SU-DHL-6 (cell line): ENCODE measurements at regions not wholly inside any gene's neighbourhood (a gene's known extent, or its start where the extent isn't known, plus 50 kb on each side); places are given as distances from the start of the nearest gene placed in this dataset.

Experiments
- H2AFZ ChIP-seq: fragments of 200-600 bp; sonication (generic); 2 replicates; pipeline ENCODE4 v1.6.1; 2014; ENCODE audit warnings: low read depth, mild to moderate bottlenecking, moderate library complexity, mixed read lengths, antibody characterized with exemption, low read length; ENCODE audit not compliant: severe bottlenecking
- H3F3A ChIP-seq: fragments of 200-600 bp; shearing (Covaris generic); 2 replicates; pipeline ENCODE4 v1.6.0; 2016; ENCODE audit warnings: antibody characterized with exemption, mild to moderate bottlenecking; ENCODE audit not compliant: insufficient read depth
- H3K27ac ChIP-seq: fragments of 200-600 bp; sonication (generic); 2 replicates; pipeline ENCODE4 v1.5.1; 2016; ENCODE audit warnings: low read depth, mild to moderate bottlenecking, low read length, moderate library complexity, mixed read lengths
- H3K27me3 ChIP-seq: fragments of 200-600 bp; sonication (generic), shearing (Covaris generic); 2 replicates; pipeline ENCODE4 v1.6.0; 2014; ENCODE audit warnings: mild to moderate bottlenecking, low read length
- H3K36me3 ChIP-seq: fragments of 200-600 bp; sonication (generic); 2 replicates; pipeline ENCODE4 v1.6.1; 2014; ENCODE audit warnings: mild to moderate bottlenecking, low read length, mixed read lengths
- H3K4me2 ChIP-seq: fragments of 300-600, 200-600 bp; shearing (Covaris generic), sonication (generic); 2 replicates; pipeline ENCODE4 v1.6.0; 2014; ENCODE audit warnings: low read length, low read depth, mild to moderate bottlenecking; ENCODE audit not compliant: poor library complexity, severe bottlenecking
- H3K4me3 ChIP-seq: fragments of 200-600 bp; sonication (generic); 2 replicates; pipeline ENCODE4 v1.5.1; 2014; ENCODE audit warnings: antibody characterized with exemption, low read length, mild to moderate bottlenecking, mixed read lengths; ENCODE audit not compliant: insufficient read depth, poor library complexity, severe bottlenecking
- H3K79me2 ChIP-seq: fragments of 200-600 bp; sonication (generic); 2 replicates; pipeline ENCODE4 v1.6.1; 2014; ENCODE audit warnings: mild to moderate bottlenecking, low read length, moderate library complexity; ENCODE audit not compliant: insufficient read depth
- H3K9ac ChIP-seq: fragments of 200-600 bp; sonication (generic); 2 replicates; pipeline ENCODE4 v1.7.0; 2014; ENCODE audit warnings: mild to moderate bottlenecking, low read length
- H3K9me2 ChIP-seq: fragments of 200-600 bp; sonication (generic); replicated peaks from 2 replicates; pipeline ENCODE4 v1.6.1; 2014; ENCODE audit warnings: low read length; ENCODE audit not compliant: insufficient read depth
- H3K9me3 ChIP-seq: fragments of 200-600 bp; sonication (generic); 2 replicates; pipeline ENCODE4 v1.6.1; 2014; ENCODE audit warnings: low read length, mixed read lengths; ENCODE audit not compliant: insufficient read depth
- H4K20me1 ChIP-seq: fragments of 200-600 bp; sonication (generic); 2 replicates; pipeline ENCODE4 v1.6.1; 2014; ENCODE audit warnings: low read depth, mild to moderate bottlenecking, antibody characterized with exemption, low read length, moderate library complexity, mixed read lengths
- EZH2phosphoT487 ChIP-seq: fragments of 200-600 bp; sonication (generic), shearing (Covaris generic); conservative IDR thresholded peaks from 2 replicates; pipeline ENCODE4 v1.6.1; 2018; ENCODE audit warnings: mild to moderate bottlenecking, antibody characterized with exemption, low read length, moderate library complexity, mixed read lengths
- TF ChIP-seq, protein P1 (sequence below): fragments of 200-600 bp; sonication (generic); IDR thresholded peaks from one replicate; pipeline ENCODE4 v1.5.1; 2017; ENCODE audit warnings: antibody characterized with exemption, mild to moderate bottlenecking, low read length, moderate library complexity; ENCODE audit not compliant: insufficient read depth, poor library complexity, severe bottlenecking

DNA sequence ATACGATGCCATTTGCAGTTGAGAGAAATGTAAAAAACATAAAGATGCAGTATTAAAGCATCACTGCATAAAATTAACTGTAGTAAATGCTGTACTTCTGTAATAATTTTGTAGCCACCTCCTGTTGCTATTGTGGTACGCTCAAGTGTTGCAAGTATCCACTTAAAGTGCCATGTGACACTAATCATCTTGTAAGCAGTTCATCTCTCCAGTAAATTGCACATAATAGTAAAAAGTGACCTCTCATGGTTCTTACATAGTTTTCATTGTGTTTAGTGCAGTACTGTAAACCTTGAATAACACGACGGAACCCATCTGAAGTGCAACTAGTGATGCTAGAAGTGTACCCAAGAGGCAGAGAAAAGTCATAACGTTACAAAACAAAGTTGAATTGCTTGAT lies 190.1 kb upstream of the VGLL2 start:
- Histone ChIP-seq H3K4me3 (no peak overlapping the region), H4K20me1 (no peaks in the 10 kb centered on the region), H3K79me2 (no peaks in the 10 kb centered on the region), H3F3A (no peaks in the 10 kb centered on the region), H3K27ac (no peak overlapping the region), H3K9ac (no peak overlapping the region), H3K9me2 (no peaks in the 10 kb centered on the region), H3K36me3 (no peaks in the 10 kb centered on the region), H3K9me3 (no peaks in the 10 kb centered on the region), H2AFZ (no peak overlapping the region), H3K27me3 (no peaks in the 10 kb centered on the region), H3K4me2 (no peak overlapping the region)
- TF ChIP-seq, protein P1, sequence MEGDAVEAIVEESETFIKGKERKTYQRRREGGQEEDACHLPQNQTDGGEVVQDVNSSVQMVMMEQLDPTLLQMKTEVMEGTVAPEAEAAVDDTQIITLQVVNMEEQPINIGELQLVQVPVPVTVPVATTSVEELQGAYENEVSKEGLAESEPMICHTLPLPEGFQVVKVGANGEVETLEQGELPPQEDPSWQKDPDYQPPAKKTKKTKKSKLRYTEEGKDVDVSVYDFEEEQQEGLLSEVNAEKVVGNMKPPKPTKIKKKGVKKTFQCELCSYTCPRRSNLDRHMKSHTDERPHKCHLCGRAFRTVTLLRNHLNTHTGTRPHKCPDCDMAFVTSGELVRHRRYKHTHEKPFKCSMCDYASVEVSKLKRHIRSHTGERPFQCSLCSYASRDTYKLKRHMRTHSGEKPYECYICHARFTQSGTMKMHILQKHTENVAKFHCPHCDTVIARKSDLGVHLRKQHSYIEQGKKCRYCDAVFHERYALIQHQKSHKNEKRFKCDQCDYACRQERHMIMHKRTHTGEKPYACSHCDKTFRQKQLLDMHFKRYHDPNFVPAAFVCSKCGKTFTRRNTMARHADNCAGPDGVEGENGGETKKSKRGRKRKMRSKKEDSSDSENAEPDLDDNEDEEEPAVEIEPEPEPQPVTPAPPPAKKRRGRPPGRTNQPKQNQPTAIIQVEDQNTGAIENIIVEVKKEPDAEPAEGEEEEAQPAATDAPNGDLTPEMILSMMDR: no peak
- no peak for TF ChIP-seq EZH2phosphoT487

DNA sequence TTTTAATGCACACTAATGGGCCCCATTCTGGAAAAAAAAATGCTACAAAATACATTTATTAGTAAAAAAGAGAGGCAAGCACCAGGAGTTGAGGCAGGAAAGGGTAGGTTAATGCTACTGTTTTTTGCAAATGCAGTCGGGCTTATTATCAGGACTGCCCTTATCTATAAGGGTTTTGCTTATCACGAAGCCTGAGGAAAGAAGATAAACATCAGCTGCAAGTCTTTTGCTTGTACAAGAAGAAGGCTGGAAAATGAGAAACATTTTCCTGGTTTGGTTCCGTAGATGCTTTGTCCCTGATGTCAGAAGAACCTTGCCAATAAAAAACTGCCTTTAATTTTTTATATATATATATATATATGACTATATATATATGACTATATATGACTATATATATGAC lies 189.3 kb upstream of the VGLL2 start:
- Histone ChIP-seq H3K36me3 (no peaks in the 10 kb centered on the region), H3K27me3 (no peaks in the 10 kb centered on the region), H3K4me3 (no peak overlapping the region), H3K4me2 (no peak overlapping the region), H3K79me2 (no peaks in the 10 kb centered on the region), H3K9me3 (no peaks in the 10 kb centered on the region), H3K9me2 (no peaks in the 10 kb centered on the region), H4K20me1 (no peaks in the 10 kb centered on the region), H3K27ac (no peak overlapping the region), H3F3A (no peaks in the 10 kb centered on the region), H3K9ac (no peak overlapping the region), H2AFZ (no peak overlapping the region)
- TF ChIP-seq, protein P1: no peak
- TF ChIP-seq EZH2phosphoT487: no peak

DNA sequence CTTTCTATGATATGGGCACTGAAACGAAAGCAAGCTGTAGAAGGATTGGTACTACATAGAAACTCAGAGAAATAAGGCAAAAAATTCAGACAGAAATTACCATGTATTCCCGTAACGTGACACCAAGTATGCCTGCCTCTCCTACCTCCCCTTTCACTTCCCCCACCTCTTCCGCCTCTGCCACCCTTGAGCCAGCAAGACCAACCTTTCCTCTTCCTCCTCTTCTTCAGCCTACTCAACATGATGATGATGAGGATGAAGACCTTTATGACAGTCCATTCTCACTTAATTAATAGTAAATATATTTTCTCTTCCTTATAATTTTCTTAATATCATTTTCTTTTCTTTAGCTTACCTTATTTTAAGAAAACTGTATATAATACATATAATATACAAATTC lies 188.1 kb upstream of the VGLL2 start:
- H3K4me3 ChIP-seq: no peak overlapping the region
- no peaks in the 10 kb centered on the region for H4K20me1 ChIP-seq
- no peak for TF ChIP-seq EZH2phosphoT487
- TF ChIP-seq, protein P1: no peak
- no peaks in the 10 kb centered on the region for H3F3A ChIP-seq
- H3K9me3 ChIP-seq: no peaks in the 10 kb centered on the region
- H2AFZ ChIP-seq: no peak overlapping the region
- H3K27me3 ChIP-seq: no peaks in the 10 kb centered on the region
- no peaks in the 10 kb centered on the region for H3K79me2 ChIP-seq
- no peak overlapping the region for H3K9ac ChIP-seq
- no peaks in the 10 kb centered on the region for H3K36me3 ChIP-seq
- no peaks in the 10 kb centered on the region for H3K9me2 ChIP-seq
- no peak overlapping the region for H3K4me2 ChIP-seq
- no peak overlapping the region for H3K27ac ChIP-seq

DNA sequence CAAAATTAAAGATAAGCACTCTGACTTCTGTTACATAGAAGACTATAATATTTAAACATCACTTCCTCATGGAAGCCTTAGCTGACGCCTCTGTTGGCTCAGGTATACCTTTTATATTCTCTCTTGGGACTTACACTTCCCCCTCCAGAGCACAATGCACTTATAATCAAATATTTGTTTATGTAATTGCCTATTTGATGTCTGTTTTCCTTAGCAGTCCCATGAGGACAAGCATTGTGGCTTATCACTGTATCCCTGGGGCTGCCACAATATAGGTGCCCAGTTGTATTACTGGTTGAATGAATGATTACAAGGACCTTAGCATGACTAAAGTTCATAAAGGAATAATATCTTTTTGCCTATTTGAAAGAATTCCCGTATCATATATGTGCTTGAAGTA lies 186.7 kb upstream of the VGLL2 start:
- no peak overlapping the region for H3K27ac ChIP-seq
- no peaks in the 10 kb centered on the region for H3K9me2 ChIP-seq
- H3F3A ChIP-seq: no peaks in the 10 kb centered on the region
- H3K4me3 ChIP-seq: no peak overlapping the region
- no peak for TF ChIP-seq EZH2phosphoT487
- TF ChIP-seq, protein P1: no peak
- no peaks in the 10 kb centered on the region for H3K9me3 ChIP-seq
- no peak overlapping the region for H2AFZ ChIP-seq
- no peak overlapping the region for H3K9ac ChIP-seq
- H3K79me2 ChIP-seq: no peaks in the 10 kb centered on the region
- H3K36me3 ChIP-seq: no peaks in the 10 kb centered on the region
- no peaks in the 10 kb centered on the region for H4K20me1 ChIP-seq
- H3K4me2 ChIP-seq: no peak overlapping the region
- H3K27me3 ChIP-seq: no peaks in the 10 kb centered on the region
